ENCODE measurements at regions not wholly inside any gene's neighbourhood (a gene's known extent, or its start where the extent isn't known, plus 50 kb on each side); places are given as distances from the start of the nearest gene placed in this dataset.

GRCh38 chr4:116401293-116401692 lies 684.1 kb downstream of the TRAM1L1 start:
- H3K9me3 ChIP-seq = no peaks in the 10 kb centered on the region
- no peaks in the 10 kb centered on the region for H3K36me3 ChIP-seq (ENCODE audit: low read depth, missing control alignments)
- WGBS, 2 donors = 72 to 79% methylated on average over 4 of the region's 4 CpGs
- no peak overlapping the region for H3K27ac ChIP-seq
- no peak overlapping the region for H3K4me3 ChIP-seq
- intact Hi-C loops (cut with DNase I; ENCODE audit: low total_unique reads) = no loop called here
- DNase-seq = no peak
- no peak for TF ChIP-seq POLR2A (IDR thresholded peaks at IDR 0.05)
- TF ChIP-seq CTCF (IDR thresholded peaks at IDR 0.05) = no peak
- no peaks in the 10 kb centered on the region for H3K27me3 ChIP-seq
- H3K4me1 ChIP-seq = no peaks in the 10 kb centered on the region

GRCh38 chr4:116400480-116400879 lies 684.9 kb downstream of the TRAM1L1 start:
- Histone ChIP-seq H3K27ac (no peak overlapping the region), H3K9me3 (no peaks in the 10 kb centered on the region), H3K4me1 (no peaks in the 10 kb centered on the region), H3K4me3 (no peak overlapping the region), H3K36me3 (ENCODE audit: low read depth, missing control alignments) (no peaks in the 10 kb centered on the region), H3K27me3 (no peaks in the 10 kb centered on the region)
- 92 to 98% methylated on average over 1 of the region's 1 CpG for WGBS, 2 donors
- DNase-seq = no peak
- intact Hi-C loops (cut with DNase I; ENCODE audit: low total_unique reads) = no loop called here
- TF ChIP-seq POLR2A (IDR thresholded peaks at IDR 0.05) (no peak), CTCF (IDR thresholded peaks at IDR 0.05) (no peak)

- Histone ChIP-seq H3K36me3 (ENCODE audit: low read depth, missing control alignments) (no peaks in the 10 kb centered on the region), H3K4me1 (no peaks in the 10 kb centered on the region), H3K9me3 (no peaks in the 10 kb centered on the region), H3K4me3 (no peak overlapping the region), H3K27me3 (no peaks in the 10 kb centered on the region), H3K27ac (no peak overlapping the region)
- DNase-seq = no peak
- TF ChIP-seq CTCF (IDR thresholded peaks at IDR 0.05) (no peak), POLR2A (IDR thresholded peaks at IDR 0.05) (no peak)
- WGBS, 2 donors = 94% methylated on average over 3 of the region's 3 CpGs
- intact Hi-C loops (cut with DNase I; ENCODE audit: low total_unique reads) = no loop called here
These were observed 687.7 kb downstream of the TRAM1L1 start for GRCh38 chr4:116397714-116398113.

GRCh38 chr4:116397291-116397690 lies 688.1 kb downstream of the TRAM1L1 start:
- no peak for DNase-seq
- no peak overlapping the region for H3K4me3 ChIP-seq
- H3K27ac ChIP-seq = no peak overlapping the region
- intact Hi-C loops (cut with DNase I; ENCODE audit: low total_unique reads) = no loop called here
- TF ChIP-seq POLR2A (IDR thresholded peaks at IDR 0.05) = no peak
- no peak for TF ChIP-seq CTCF (IDR thresholded peaks at IDR 0.05)
- H3K27me3 ChIP-seq = no peaks in the 10 kb centered on the region
- no peaks in the 10 kb centered on the region for H3K9me3 ChIP-seq
- H3K4me1 ChIP-seq = no peaks in the 10 kb centered on the region
- no peaks in the 10 kb centered on the region for H3K36me3 ChIP-seq (ENCODE audit: low read depth, missing control alignments)

GRCh38 chr4:116395408-116395807 lies 690.0 kb downstream of the TRAM1L1 start:
- no peak for DNase-seq
- Histone ChIP-seq H3K9me3 (no peaks in the 10 kb centered on the region), H3K36me3 (ENCODE audit: low read depth, missing control alignments) (no peaks in the 10 kb centered on the region), H3K4me3 (no peak overlapping the region), H3K27me3 (no peaks in the 10 kb centered on the region), H3K4me1 (no peaks in the 10 kb centered on the region), H3K27ac (no peak overlapping the region)
- 94 to 96% methylated on average over 3 of the region's 3 CpGs for WGBS, 2 donors
- intact Hi-C loops (cut with DNase I; ENCODE audit: low total_unique reads) = no loop called here
- TF ChIP-seq CTCF (IDR thresholded peaks at IDR 0.05) (no peak), POLR2A (IDR thresholded peaks at IDR 0.05) (no peak)
